Left ventricle myocardium inferior (tissue), 1 donor: ENCODE measurements at regions not wholly inside any gene's neighbourhood (a gene's known extent, or its start where the extent isn't known, plus 50 kb on each side); places are given as distances from the start of the nearest gene placed in this dataset.

Experiments
- DNase-seq: peaks from one replicate; pipeline ENCODE4 v3.0.0-alpha.2; 2020
- H3K27ac ChIP-seq: fragments of 200-600 bp; replicated peaks from 2 replicates; pipeline ENCODE4 v1.8.0; 2021
- H3K27me3 ChIP-seq: fragments of 200-600 bp; 2 replicates; pipeline ENCODE4 v1.8.0; 2021; ENCODE audit warnings: low read depth
- H3K36me3 ChIP-seq: fragments of 200-600 bp; 2 replicates; pipeline ENCODE4 v1.8.0; 2021
- H3K4me1 ChIP-seq: fragments of 200-600 bp; 2 replicates; pipeline ENCODE4 v1.8.0; 2021
- H3K4me3 ChIP-seq: fragments of 200-600 bp; 2 replicates; pipeline ENCODE4 v1.8.0; 2021; ENCODE audit warnings: mild to moderate bottlenecking, moderate library complexity
- H3K9me3 ChIP-seq: fragments of 200-600 bp; replicated peaks from 2 replicates; pipeline ENCODE4 v1.8.0; 2021
- CTCF ChIP-seq: fragments of 200-600 bp; IDR thresholded peaks from 2 replicates; pipeline ENCODE4 v1.8.0; 2021; ENCODE audit warnings: antibody characterized with exemption, mild to moderate bottlenecking, borderline replicate concordance
- intact Hi-C: fragments of 100-400 bp; cut with micrococcal nuclease; formaldehyde crosslinking; loops from one replicate; pipeline ENCODE4 v1.11.0; 2022
- donor health status: DM: no; HTN: yes; CAD: no; lungs with severe emphysema.

DNA sequence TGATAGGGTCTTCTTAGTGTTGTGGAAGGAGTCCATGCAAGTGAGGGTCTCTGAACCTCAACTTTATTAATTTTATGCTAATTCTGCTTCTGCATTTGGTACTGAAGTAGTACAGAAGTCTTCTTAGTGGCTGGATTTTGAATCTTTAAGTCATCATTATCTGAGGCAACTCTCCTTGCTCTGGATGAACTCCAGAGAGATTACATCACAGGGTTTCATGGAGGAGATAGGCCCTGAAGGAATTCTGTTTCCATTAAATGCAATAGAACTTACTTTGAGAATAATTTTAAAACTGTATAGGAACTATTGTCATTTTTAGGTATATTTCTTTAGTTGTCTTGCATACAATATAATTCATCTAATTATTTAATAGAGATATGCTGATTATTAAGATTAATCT, 451.2 kb downstream of the FAT4 start:
- Histone ChIP-seq H3K9me3 (no peaks in the 10 kb centered on the region), H3K4me3 (no peak overlapping the region), H3K36me3 (no peaks in the 10 kb centered on the region), H3K27me3 (no peaks in the 10 kb centered on the region), H3K4me1 (no peaks in the 10 kb centered on the region), H3K27ac (no peak overlapping the region)
- no peak for TF ChIP-seq CTCF
- intact Hi-C loops = no loop called here
- no peak for DNase-seq

DNA sequence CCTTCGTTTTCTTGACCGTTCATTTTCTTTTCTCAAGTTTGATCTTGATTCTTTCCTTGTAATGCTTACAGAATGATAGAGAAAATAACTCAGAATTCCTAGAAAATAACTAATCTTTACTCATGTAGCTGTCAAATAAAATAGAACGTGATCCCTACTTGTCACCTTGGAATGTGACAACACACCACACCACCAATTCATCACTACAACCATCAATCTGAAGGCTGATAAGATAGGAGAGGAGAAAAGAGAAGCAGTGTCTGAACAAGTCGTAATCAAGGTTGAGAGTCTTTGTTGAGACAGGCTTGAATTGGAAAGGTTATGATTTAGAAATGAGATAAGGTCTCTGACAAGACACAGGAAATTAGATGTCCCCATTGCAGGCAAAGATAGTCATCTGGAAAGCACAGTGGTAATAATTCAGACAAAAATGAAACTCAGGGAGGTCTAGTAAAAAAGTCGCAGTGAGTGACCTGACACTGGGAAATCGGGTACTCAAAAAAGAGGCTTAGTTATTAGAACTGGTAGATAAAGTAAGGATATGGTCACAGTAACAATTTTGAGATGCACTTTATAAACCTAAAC, 456.2 kb downstream of the FAT4 start:
- Histone ChIP-seq H3K9me3 (peaks cover 3% of the 10 kb centered on the region), H3K4me3 (no peak overlapping the region), H3K27ac (no peak overlapping the region), H3K27me3 (no peaks in the 10 kb centered on the region), H3K4me1 (no peaks in the 10 kb centered on the region), H3K36me3 (no peaks in the 10 kb centered on the region)
- intact Hi-C loops = no loop called here
- no peak for DNase-seq
- TF ChIP-seq CTCF = no peak

- no peak for TF ChIP-seq CTCF
- Histone ChIP-seq H3K27ac (no peak overlapping the region), H3K4me1 (no peaks in the 10 kb centered on the region), H3K4me3 (no peak overlapping the region), H3K27me3 (no peaks in the 10 kb centered on the region), H3K36me3 (no peaks in the 10 kb centered on the region), H3K9me3 (peaks cover 10% of the 10 kb centered on the region)
- intact Hi-C loops = no loop called here
- DNase-seq = no peak
These were observed 457.9 kb downstream of the FAT4 start for GRCh38 chr4:125772680-125773079.

DNA sequence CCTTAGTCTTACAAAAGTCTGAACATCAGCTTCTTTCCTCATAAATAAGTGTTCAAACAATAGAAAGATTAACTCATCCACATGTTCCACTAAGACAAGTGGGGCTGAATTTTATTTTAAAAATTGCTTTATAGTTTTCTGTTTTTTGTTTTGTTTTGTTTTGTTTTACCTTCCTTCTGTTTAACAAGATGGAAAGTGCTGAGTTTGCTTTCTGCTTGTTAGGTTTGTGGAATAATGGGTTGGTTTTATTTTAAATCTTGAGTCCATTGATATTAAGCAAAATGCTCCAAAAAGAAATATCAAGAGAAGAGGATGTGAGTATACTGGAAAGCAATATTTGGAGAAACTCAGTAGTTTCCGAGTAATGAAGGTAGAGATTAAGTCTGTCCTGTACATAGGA, 458.7 kb downstream of the FAT4 start:
- H3K36me3 ChIP-seq = no peaks in the 10 kb centered on the region
- no peak overlapping the region for H3K4me3 ChIP-seq
- no peaks in the 10 kb centered on the region for H3K27me3 ChIP-seq
- no peak for DNase-seq
- no peak overlapping the region for H3K27ac ChIP-seq
- no peaks in the 10 kb centered on the region for H3K4me1 ChIP-seq
- H3K9me3 ChIP-seq = peaks cover 10% of the 10 kb centered on the region
- TF ChIP-seq CTCF = no peak
- intact Hi-C loops = no loop called here

- no peak overlapping the region for H3K27ac ChIP-seq
- no peaks in the 10 kb centered on the region for H3K4me1 ChIP-seq
- no peak for DNase-seq
- no peaks in the 10 kb centered on the region for H3K27me3 ChIP-seq
- H3K4me3 ChIP-seq = no peak overlapping the region
- no peak for TF ChIP-seq CTCF
- no peaks in the 10 kb centered on the region for H3K36me3 ChIP-seq
- H3K9me3 ChIP-seq = peaks cover 10% of the 10 kb centered on the region
- intact Hi-C loops = no loop called here
These were observed 459.2 kb downstream of the FAT4 start for GRCh38 chr4:125773931-125774330.
